ENCODE measurements at regions not wholly inside any gene's neighbourhood (a gene's known extent, or its start where the extent isn't known, plus 50 kb on each side); places are given as distances from the start of the nearest gene placed in this dataset.

DNA sequence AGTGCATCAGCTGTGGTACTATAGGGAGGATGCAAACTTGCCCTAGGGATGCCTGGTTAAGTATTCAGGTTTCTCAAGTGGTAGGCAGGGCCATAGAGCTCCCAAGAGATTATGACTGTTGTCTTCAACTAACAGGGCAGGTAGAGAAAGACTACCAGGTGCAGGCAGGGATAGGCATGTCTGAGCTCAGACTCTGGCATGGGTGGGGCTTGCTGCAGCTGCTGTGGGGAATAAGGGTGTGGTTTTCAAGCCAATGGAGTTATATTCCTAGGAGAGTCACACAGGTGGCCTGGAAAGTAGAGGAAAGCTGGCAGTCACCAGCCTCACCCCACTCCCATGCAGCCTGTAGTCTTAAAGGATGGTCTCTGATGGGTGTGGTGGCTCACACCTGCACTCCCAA is 673.4 kb upstream of the ADGRL4 start (continued):
- TF ChIP-seq CHD7 (IDR thresholded peaks at IDR 0.05; ENCODE audit: insufficient replicate concordance, low read length) (no peak), ATF3 (IDR thresholded peaks at IDR 0.05; ENCODE audit: insufficient read depth, low read depth, low read length) (no peak), CTBP2 (IDR thresholded peaks at IDR 0.05; ENCODE audit: borderline replicate concordance, insufficient read depth, insufficient read length, low read length) (no peak), MAFK (IDR thresholded peaks at IDR 0.05; ENCODE audit: low read depth, low read length) (no peak), BRCA1 (IDR thresholded peaks at IDR 0.05; ENCODE audit: low read depth, low read length) (no peak), TAF1 (IDR thresholded peaks at IDR 0.05; ENCODE audit: low read depth, low read length) (no peak), TAF7 (optimal IDR thresholded peaks at IDR 0.05; ENCODE audit: borderline replicate concordance, low read depth, low read length) (no peak), SIRT6 (IDR thresholded peaks at IDR 0.05; ENCODE audit: low read length) (no peak)
- TF ChIP-seq, protein P1, sequence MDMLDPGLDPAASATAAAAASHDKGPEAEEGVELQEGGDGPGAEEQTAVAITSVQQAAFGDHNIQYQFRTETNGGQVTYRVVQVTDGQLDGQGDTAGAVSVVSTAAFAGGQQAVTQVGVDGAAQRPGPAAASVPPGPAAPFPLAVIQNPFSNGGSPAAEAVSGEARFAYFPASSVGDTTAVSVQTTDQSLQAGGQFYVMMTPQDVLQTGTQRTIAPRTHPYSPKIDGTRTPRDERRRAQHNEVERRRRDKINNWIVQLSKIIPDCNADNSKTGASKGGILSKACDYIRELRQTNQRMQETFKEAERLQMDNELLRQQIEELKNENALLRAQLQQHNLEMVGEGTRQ (IDR thresholded peaks at IDR 0.05; ENCODE audit: low read length), result no peak

Data from H1 (cell line).